SIG-M5 treated with dmso at 0.1 percent for 504 hours (cell line): ENCODE measurements at regions not wholly inside any gene's neighbourhood (a gene's known extent, or its start where the extent isn't known, plus 50 kb on each side); places are given as distances from the start of the nearest gene placed in this dataset.

ENCODE experiments used
- DNase-seq: peaks from one replicate; lab custom pipeline; 2025; ENCODE audit not compliant: unreplicated experiment; lab: John Stamatoyannopoulos, UW

DNA sequence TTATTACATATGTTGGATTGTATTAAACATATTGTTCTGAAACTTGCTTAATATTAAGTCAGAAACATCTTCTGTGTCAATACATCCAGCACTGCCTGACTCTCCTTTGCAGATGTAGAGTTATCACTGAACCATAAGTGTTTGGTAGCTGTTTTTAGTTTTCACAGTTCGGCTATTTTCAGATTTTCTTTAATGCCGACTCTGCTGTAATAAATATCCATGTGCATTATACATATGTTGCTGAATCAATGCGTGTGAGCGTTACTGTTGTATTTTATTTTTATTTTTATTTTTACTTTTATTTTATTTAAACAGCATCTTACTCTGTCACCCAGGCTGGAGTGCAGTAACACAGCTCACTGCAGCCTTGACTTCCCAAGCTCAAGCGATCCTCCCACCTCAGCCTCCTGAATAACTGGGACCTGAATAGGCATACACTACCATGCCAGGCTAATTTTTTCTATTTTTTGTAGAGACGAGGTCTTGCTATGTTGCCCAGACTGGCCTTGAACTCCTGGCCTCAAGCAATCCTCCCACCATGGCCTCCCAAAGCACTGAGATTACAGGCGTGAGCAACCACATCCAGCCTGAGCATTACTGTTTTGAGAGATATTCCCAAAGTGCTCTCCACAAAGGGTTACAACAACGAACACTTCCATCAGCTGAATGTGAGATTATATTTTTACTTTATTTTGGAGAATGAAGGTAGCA is 50.7 kb upstream of the NOCT start:
- no peak for DNase-seq

DNA sequence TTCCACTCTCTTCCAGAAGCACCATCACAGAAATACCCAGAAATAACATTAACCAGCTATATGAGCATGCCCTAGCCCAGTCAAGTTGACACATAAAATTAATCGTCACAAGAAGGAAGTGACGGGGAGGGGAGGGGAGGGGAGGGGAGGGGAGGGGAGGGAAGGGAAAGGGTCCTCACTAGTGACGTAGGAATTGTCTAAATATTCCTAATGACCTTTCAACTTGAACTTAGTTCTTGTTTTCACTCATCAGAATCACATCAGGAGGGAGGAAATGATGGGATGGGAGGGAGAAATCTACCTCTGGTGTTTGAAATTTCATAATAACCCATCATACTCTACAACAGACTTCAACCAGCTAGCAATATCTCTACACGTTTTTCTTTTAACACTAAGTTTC is 52.2 kb upstream of the NOCT start:
- DNase-seq, result no peak

DNA sequence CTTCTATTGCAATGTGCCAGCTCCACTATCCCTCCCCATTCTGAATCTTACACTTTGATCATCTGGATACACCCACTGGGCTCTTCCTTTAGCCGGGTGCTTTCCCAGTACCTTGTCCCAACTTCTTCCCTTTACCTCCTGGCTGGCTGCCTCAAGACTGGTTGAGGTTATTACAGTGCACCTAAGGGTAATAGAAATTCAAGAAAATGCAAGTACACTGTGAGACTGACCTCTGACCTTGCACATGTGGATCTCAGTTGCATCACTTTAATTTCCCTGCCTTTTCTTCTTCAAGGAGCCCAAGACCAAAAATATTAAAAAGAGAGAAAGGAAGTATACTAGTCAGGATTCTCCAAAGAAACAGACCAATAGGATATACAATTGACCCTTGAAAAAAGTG is 53.9 kb upstream of the NOCT start:
- no peak for DNase-seq

DNA sequence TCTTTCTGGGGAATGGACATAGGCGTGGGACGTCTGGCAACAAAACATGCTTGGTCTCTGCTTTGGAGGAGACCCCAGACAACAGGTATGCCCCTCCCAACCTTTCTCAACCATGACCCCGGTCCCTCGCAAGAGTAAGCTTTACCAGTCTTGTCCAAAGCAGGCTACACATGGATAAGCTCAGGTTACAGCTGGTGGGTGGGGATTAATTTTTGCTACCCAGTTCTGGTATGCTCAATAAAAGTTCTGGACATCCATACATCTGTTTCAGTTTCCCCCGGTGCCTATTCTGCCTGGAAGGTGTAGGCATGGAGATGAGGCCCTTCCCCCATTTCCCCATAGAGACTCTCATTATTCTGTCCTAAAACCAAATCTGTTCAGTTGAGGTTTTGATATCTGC is 54.5 kb upstream of the NOCT start:
- DNase-seq, result no peak

DNA sequence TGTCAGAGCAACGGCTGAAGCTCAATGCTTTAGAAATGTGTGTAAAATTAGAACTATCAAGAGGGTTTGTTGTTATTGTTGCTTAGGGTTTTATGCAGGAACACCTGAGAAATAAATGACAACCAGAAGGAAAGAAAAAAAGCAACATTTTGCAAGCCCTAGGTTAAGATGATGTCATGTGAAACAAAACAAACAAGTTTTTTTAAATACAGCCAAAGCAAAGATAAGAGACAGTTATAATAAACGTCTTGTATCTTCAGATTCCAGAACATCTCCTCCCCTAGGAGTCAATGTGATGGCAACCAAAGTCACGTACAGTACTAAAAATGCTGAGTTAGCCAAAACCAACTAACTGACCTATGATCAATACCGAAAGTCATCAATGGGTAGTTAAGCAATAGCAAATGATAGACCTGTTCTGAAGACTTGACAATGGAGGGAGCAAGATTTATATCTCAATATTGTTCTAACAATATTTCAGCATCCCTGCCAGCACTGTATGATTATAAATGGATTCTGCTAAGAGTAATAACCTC is 55.3 kb upstream of the NOCT start:
- DNase-seq, result no peak

DNA sequence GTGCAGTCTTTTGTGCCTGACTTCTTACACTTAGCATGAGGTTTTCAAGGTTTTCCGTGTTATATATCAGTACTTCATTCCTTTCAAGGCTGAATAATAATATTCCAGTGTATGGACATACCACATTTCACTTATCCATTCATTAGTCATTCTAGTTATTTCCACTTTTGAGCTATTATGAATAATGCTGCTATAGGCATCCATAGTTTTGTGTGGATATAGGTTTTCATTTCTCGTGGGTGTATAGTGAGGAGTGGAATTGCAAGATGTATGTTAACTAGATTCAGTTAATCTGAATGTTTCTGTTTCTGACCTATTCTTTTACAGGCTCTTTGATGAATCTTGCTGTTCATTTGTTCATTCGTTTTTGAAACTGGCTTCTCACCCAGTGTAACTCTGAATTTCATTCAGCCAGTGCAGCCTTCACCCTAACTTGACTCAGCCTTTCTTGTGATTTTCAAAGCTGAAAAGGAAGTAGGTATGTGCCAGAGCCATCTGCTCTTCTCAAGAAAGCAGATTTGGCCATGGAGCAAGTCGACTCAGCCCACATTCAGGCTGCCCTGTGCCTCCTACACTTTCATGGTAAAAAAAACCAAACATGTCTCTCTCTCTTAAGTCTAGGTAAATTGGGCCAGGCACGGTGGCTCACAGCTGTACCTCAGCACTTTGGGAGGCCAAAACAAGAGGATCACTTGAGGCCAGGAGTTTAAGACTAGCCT is 56.3 kb upstream of the NOCT start:
- DNase-seq, result no peak

DNA sequence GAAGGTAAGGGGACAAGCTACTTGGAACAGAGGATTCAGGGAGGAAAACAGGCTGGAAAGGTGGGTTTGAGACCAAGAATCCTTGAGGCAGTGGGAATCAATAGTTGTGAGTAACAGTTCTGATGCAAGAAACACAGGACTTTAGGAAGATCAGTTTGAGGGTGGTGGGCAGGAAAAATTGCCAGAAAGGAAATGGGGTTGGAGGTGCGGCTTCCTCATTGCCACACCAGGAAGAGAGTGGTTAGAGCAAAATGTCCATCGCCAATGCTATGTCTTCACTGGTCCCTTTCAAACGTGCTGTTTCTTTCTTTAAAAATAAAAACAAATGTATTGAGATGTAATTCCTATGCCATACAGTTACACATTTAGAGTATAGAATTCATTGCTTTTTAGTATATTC is 57.1 kb upstream of the NOCT start:
- peak; percentile 26 for DNase-seq

DNA sequence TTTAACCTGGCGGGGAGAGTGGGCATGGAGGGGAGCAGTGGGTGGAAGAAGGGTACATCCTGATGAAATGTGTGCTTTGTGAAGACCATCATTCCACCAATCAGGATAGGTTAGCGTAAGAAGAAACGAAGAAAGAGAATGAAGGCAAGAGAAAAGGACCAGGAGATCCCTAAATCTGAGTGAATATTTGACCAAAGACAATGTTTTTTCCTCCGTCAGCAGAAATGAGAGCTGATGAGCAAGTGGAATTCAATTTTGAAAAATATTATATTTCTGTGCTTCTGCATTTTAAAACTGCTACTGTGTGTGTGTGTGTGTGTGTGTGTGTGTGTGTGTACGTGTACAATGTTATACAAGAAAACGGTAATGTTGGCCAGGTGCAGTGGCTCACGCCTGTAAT is 58.3 kb upstream of the NOCT start:
- no peak for DNase-seq

DNA sequence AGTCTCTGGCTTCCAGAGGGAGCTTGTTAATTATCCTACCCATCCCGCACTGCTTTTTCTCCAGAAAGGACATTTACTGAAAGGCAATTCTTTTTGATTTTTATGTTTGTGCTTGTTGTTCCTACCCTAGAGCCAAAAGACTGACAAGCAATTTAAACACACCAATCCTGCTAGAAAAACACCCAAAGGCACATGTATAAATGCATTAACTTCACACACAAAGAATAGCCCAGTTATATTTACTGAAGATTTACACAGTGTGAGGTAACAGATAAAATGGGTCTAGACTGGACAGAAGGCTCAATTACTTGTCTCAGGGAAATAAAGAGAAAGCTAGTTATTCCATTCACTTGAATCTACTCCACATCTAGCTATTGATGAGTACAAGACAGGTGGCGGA is 61.2 kb upstream of the NOCT start:
- no peak for DNase-seq

DNA sequence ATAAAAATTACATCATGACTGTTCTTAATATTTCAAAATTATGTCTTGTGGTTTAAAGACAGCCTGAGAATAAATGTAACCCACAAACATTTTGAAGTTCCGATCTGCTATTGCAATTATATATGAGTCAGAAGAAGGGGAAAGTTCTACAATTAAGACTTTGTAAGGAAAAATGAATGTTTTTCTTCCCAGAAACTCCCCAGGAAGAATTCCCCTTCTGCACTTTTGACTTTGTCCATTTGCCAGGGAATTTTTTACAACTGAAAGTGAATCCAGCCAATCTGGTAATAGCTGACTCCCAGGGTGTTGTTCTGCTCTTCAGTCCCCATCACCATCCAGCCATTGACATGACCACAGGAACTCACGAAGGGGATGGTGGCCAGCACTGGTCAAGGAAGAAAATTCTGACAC is 61.6 kb upstream of the NOCT start:
- DNase-seq, result peak; percentile 28

DNA sequence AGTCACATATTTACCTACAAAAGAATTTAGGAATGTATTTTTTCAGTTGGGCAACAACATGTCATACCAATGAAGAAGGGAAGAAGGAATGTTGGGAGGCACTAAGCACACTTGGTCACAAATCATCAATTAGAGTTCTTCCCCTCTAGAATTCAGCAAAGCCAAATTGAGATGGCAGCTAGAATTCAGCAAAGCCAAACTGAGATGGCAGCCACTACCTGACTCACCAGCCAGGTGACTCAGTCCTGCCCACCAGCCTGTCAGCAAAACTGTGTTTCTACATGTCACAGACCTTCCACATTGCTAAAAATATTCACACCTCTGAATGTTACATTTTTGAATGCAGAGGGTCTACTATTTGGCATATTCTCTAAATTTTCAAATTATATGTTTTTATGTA is 63.2 kb upstream of the NOCT start:
- DNase-seq, result no peak

DNA sequence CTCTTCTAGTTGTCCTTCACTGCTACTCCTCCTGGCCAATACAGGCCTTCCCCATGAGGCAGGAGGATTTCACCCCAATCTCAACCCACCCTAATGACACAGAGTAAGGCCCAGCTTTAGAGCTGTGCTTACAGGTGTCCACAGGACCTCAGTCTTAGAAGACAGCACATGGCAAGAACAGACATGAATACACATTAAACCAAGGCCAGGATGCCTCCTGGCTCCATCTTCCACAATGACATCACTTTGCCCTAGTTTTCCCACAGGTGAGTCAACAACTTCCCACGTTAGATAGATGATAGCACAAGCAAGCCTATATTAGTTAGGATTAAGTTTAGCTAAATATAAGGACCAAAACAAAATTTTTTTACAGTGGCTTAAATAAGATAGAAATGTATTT is 63.8 kb upstream of the NOCT start:
- DNase-seq, result no peak

DNA sequence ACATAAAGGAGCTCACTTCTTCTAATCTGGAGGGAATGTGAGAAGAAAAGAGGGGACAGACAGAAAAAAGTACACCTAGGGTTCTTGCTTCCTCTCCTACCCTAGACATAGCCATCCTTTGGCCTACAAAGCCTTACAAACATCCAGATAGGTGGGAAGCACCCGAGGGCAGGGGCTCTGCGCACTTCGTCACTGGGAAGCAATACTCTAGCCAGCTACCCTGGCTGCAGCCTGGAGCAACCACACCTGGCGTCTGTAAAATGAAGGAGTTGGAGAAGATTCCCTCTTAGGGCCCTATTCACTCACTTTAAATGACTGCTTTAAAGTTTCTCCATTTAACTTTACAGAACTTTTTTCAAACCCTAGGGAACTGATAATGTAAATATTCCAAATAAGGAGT is 65.7 kb upstream of the NOCT start:
- no peak for DNase-seq

DNA sequence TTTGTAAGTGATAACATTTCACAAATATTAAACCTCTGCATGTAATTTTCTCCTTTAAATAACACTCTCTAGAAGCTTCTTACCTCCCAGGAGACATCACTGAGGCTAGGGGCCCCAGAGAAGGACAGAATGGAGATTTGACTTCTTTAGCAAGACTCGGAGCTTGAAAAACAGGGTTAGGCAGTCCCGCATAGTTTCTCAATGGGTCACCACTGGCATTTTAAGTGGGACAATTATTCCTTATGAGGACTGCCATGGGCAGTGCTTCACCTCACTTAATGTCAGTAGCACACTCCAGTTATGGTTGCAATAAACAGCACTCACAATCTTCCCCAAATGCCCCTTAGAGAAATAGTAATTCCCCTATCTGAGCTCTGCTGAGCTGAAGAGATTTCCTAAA is 66.7 kb upstream of the NOCT start:
- no peak for DNase-seq

DNA sequence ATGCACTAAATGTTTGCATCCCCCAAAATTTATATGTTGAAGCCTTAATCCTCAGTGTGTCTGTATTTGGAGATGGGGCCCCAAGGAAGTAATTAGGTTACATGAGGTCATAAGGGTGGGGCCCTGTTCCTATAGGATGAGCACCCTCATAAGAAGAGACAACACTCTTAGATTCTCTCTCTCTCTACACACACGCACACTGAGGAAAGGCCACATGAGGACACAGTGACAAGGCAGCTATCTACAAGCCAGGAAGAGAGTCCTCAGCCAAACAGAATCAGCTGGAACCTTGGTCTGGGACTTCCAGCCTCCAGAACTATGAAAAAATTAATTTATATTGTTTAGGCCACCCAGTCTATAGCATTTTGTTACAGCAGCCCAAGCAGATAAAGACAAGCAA is 69.3 kb upstream of the NOCT start:
- DNase-seq, result no peak

DNA sequence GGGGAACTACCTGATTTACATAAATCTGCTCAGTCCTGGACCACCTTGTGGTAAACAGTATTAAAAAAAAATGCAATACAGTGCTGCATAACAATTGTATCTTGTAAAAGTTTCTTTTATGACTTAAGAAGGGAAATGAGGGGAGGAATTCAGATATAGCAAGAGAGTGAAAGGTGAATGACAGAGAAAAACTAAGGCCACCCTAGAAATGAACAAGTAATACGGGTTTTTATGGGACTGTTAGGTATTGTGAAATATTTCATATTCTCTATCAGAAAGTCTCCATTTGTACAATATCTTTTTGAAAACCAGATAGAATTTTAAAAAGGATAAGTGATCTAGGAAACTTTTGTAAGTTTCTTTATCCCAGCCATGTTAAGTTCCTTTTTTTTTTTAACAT is 69.7 kb upstream of the NOCT start:
- DNase-seq, result no peak

DNA sequence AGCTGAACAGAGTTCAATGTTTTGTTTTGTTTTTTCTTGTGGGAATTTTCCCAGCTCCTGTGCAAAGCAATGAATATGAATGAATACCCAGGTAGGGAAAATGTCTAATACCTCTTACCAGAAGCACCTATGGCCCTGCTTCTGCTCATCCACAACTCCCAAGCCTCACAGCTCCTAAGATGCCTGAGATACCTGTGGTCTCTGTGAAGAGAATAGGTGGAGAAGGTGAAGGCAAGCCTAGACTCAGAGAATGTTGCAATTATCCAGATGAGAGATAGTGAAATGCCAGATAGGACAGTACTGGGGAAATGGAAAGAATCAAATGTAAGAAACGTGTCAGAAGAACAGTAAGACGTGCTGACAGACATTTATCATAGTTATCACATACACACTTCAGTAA is 70.2 kb upstream of the NOCT start:
- DNase-seq, result no peak

DNA sequence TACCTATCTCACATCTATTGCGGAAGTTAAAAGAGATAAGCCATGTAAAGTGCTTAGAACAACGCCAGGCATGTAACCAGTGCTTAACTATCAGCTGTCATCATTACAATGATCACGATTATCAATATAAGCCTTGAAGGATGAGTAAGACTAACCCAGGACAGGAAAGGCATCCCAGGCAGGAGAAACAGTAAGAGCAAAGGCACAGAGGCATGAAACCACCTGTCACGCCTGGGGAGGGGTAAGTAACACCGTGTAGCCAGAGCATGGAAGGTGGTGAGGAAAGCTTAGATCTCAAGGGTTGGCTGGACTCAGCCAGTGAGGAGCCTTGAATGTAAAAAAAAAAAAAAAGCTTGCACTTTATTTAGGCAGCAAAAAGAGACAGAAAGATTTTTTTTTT is 71.7 kb upstream of the NOCT start:
- DNase-seq, result no peak

DNA sequence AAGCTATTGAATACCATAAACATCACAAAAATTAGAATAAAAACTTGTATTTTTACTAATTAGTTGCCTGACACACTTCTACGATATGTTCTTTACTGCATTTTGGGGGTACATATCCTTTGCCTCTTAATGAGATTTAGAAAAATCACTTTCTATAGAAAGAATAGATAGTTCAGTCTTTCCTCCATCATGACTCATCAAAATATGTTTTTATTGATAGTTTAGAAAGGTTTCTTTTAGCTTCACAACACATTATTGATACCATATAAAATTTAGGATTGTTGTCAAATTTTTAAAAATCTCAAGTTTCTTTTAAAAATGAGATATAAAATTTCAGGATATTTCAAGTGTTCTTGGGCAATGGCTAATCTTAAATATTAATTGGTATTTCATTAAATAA is 74.5 kb upstream of the NOCT start:
- DNase-seq, result no peak

DNA sequence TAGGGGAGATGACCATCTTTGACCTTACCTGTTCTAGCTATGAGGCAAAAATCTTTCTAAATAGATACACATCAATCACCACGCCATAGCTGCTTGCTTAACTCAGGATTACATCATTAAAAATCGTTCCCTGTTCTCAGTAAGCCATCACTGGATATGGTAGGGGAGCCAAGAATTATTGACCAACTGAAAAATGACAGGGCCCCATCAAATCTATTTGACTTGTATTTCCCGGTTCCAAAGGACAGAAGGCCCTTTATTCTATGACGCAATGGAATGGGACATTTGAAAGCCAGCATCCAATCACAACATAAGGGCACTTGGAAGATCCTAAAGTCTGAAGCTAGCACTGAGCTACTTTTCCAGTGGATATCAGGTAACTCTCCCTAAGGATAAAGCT is 75.6 kb upstream of the NOCT start:
- DNase-seq, result no peak

DNA sequence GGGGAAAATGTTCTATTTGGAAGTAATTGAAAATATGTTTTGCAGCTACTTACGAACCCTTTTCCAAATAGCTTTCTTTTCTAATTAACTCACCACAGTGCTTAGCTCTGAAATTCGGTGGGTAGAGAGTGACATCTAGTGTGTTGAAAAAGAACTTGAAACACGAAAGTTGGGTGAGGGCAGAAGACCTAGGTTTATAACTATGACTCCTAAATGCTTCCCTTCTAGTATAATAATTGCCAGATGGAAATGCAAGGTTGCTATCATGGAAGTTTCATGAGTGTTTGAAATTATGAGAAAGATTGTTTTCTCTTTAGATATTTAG is 77.3 kb upstream of the NOCT start:
- peak; percentile 50 for DNase-seq

DNA sequence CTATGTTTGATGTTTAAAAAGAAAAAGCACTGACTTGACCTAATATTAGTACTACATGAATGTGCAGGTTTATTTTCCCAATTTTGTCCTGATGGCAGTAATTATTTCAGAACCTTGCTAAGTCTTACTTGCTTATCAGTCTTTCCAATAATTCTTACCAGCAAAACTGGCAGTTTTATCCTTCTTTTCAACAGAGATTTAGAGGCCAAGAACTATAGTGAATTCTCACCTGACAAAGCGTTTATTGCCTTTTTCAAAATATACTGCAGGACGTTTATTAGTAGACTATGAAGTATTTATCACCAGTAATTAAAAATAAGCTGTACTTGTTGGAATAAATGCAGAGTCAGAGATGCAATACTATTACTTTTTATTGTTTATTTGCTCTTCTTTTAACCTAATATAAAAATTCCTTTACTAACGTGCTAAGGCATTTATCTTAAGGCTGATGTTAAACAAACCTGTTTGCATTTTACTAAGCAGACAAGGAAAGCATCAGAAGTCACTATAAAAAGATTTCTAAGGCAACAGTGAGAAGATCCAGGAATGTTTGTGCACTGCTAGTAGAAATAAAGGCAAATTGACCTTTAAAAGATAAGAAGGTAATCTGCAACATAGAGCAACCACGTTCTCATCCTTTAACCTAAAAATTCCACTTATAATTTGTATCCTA is 80.3 kb upstream of the NOCT start:
- no peak for DNase-seq
